Endodermal cell (in vitro differentiated cells): ENCODE measurements at regions not wholly inside any gene's neighbourhood (a gene's known extent, or its start where the extent isn't known, plus 50 kb on each side); places are given as distances from the start of the nearest gene placed in this dataset.

Experiments used
- DNase-seq: peaks from one replicate; pipeline ENCODE4 v3.0.0-alpha.2; 2017
- H3K27ac ChIP-seq: 2 replicates; pipeline ENCODE4 v1.5.1; 2013; ENCODE audit warnings: mild to moderate bottlenecking, low read depth, low read length, moderate library complexity
- H3K27me3 ChIP-seq: 2 replicates; pipeline ENCODE4 v1.6.1; 2013; ENCODE audit warnings: mild to moderate bottlenecking, low read length, moderate library complexity; ENCODE audit not compliant: insufficient read depth, control insufficient read depth, poor library complexity, severe bottlenecking
- H3K36me3 ChIP-seq: 2 replicates; pipeline ENCODE4 v1.7.0; 2013; ENCODE audit warnings: mild to moderate bottlenecking, low read length, moderate library complexity; ENCODE audit not compliant: control insufficient read depth, insufficient read depth
- H3K4me1 ChIP-seq: one replicate; pipeline ENCODE4 v1.7.0; 2013; ENCODE audit warnings: low read length; ENCODE audit not compliant: control insufficient read depth, insufficient read depth
- H3K4me3 ChIP-seq: 2 replicates; pipeline ENCODE4 v1.5.1; 2013; ENCODE audit warnings: mild to moderate bottlenecking, low read length, moderate library complexity
- H3K9ac ChIP-seq: 2 replicates; pipeline ENCODE4 v1.6.1; 2013; ENCODE audit warnings: mild to moderate bottlenecking, low read length, moderate library complexity; ENCODE audit not compliant: poor library complexity, severe bottlenecking; ENCODE audit errors: extremely low read depth
- H3K9me3 ChIP-seq: 2 replicates; pipeline ENCODE4 v1.6.1; 2013; ENCODE audit warnings: mild to moderate bottlenecking, low read length, moderate library complexity; ENCODE audit not compliant: control insufficient read depth
- H3K27ac Mint-ChIP-seq: 2 replicates; pipeline ENCODE4 v1.8.0; 2020; ENCODE audit warnings: mixed read lengths
- H3K27me3 Mint-ChIP-seq: 2 replicates; pipeline ENCODE4 v1.8.0; 2021; ENCODE audit warnings: mild to moderate bottlenecking, mixed read lengths; ENCODE audit not compliant: insufficient read depth
- H3K36me3 Mint-ChIP-seq: 2 replicates; pipeline ENCODE4 v1.8.0; 2020; ENCODE audit warnings: low read depth, mixed read lengths
- H3K4me1 Mint-ChIP-seq: 2 replicates; pipeline ENCODE4 v1.8.0; 2020; ENCODE audit warnings: mixed read lengths
- H3K4me3 Mint-ChIP-seq: 2 replicates; pipeline ENCODE4 v1.8.0; 2020; ENCODE audit warnings: mild to moderate bottlenecking, moderate library complexity, mixed read lengths
- H3K9me3 Mint-ChIP-seq: 2 replicates; pipeline ENCODE4 v1.8.0; 2020; ENCODE audit warnings: mild to moderate bottlenecking, mixed read lengths
- CTCF ChIP-seq: fragments of 200-600 bp; sonication (generic); conservative IDR thresholded peaks from 2 replicates; pipeline ENCODE4 v1.5.0; 2021; ENCODE audit warnings: antibody characterized with exemption, mild to moderate bottlenecking
- WGBS, 2 experiments: methylation state at CpG; one replicate each; pipeline versions ENCODE4 v1.1.5 to v1.1.7; 2013; ENCODE audit warnings: missing lambda C conversion rate in 2 of 2, mixed read lengths in 1 of 2; ENCODE audit not compliant: insufficient coverage in 1 of 2, insufficient read length in 1 of 2; 5-methylcytosine and 5-hydroxymethylcytosine counted together

DNA sequence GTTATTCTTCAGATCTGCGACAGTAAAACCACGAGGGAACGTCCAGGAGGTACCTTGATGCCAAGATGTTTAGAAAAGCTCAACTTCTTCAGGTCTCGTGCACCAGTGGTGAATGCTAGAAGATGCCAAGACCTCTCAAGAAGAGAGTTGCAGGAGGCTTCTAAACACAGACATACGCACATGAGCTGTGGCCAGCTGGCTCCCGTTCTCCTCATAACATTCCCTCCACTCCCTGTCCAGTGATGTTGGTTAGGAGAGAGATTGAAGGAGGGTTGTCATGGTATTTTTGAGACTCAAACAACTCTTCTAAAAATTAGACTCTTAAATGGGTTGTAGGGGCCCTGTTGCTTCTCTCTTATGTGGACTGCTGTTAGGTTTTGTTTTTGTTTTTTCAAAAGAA lies 184.3 kb downstream of the QDPR start:
- no peak overlapping the region for H3K4me3 ChIP-seq
- no peak for DNase-seq
- TF ChIP-seq CTCF = no peak
- H3K9me3 ChIP-seq = no peaks in the 10 kb centered on the region
- Mint-ChIP-seq H3K27me3 (peaks cover 5% of the 10 kb centered on the region), H3K36me3 (no peaks in the 10 kb centered on the region), H3K4me3 (no peak overlapping the region), H3K9me3 (no peaks in the 10 kb centered on the region), H3K27ac (no peak overlapping the region), H3K4me1 (peaks cover 12% of the 10 kb centered on the region)
- H3K27me3 ChIP-seq = no peaks in the 10 kb centered on the region
- no peak overlapping the region for H3K27ac ChIP-seq
- WGBS, 2 experiments = 90 to 92% methylated on average over 4 to 5 of the region's 6 CpGs
- no peaks in the 10 kb centered on the region for H3K36me3 ChIP-seq
- no peak overlapping the region for H3K9ac ChIP-seq
- H3K4me1 ChIP-seq = no peaks in the 10 kb centered on the region

DNA sequence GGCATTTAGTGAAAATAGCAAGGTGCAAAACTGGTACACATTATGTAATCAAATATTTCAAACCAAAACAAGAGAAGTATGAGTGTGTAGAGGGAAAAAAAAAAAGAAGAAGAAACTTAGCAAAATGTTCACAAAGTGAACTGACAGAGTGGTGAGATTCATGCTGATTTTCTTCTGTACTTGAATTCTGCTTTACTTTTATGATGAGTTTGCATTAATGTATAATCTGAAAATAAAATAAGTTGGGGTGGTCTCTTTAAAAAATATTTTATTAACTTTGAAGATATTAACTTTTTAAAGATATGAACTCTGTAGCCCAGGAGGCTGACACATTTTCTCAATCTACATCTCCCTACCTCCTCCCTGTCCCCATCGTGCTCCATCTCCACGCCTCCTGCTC lies 185.1 kb downstream of the QDPR start:
- TF ChIP-seq CTCF = no peak
- Histone ChIP-seq H3K4me1 (no peaks in the 10 kb centered on the region), H3K36me3 (no peaks in the 10 kb centered on the region), H3K9ac (no peak overlapping the region), H3K9me3 (no peaks in the 10 kb centered on the region), H3K27me3 (no peaks in the 10 kb centered on the region), H3K27ac (no peak overlapping the region), H3K4me3 (no peak overlapping the region)
- no peak overlapping the region for H3K4me3 Mint-ChIP-seq
- 88 to 100% methylated on average over 1 to 2 of the region's 2 CpGs for WGBS, 2 experiments
- peaks cover 5% of the 10 kb centered on the region for H3K27me3 Mint-ChIP-seq
- peaks cover 12% of the 10 kb centered on the region for H3K4me1 Mint-ChIP-seq
- no peak for DNase-seq
- H3K36me3 Mint-ChIP-seq = no peaks in the 10 kb centered on the region
- H3K9me3 Mint-ChIP-seq = no peaks in the 10 kb centered on the region
- no peak overlapping the region for H3K27ac Mint-ChIP-seq

DNA sequence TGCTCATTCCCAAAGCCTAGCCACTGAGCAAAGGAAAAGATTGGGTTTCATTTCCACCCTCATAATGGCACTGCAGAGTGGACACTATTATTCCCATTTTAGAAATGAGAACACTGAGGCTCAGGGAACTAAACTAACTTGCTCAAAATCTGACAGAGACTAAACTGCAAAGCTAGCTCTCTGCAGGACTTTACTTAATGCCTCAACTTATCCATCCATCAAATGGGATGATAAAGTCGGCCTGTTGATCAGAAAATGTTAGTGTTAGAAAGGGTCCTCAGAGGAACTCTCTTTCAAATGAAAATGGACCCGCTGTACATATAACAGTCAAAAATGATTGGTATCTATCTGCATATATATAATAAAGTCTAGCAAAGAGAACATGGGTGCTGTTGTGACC lies 186.8 kb downstream of the QDPR start:
- no peaks in the 10 kb centered on the region for H3K9me3 ChIP-seq
- Mint-ChIP-seq H3K36me3 (no peaks in the 10 kb centered on the region), H3K27me3 (peaks cover 5% of the 10 kb centered on the region), H3K4me1 (peaks cover 12% of the 10 kb centered on the region), H3K4me3 (no peak overlapping the region), H3K9me3 (no peaks in the 10 kb centered on the region), H3K27ac (no peak overlapping the region)
- no peaks in the 10 kb centered on the region for H3K36me3 ChIP-seq
- TF ChIP-seq CTCF = no peak
- no peak overlapping the region for H3K27ac ChIP-seq
- H3K9ac ChIP-seq = no peak overlapping the region
- WGBS, 2 experiments = 100% methylated on average over 1 of the region's 2 CpGs; no CpG with 5 or more reads in 1 of the 2 experiments
- H3K4me3 ChIP-seq = no peak overlapping the region
- DNase-seq = no peak
- H3K4me1 ChIP-seq = no peaks in the 10 kb centered on the region
- H3K27me3 ChIP-seq = no peaks in the 10 kb centered on the region
